ENCODE measurements at regions not wholly inside any gene's neighbourhood (a gene's known extent, or its start where the extent isn't known, plus 50 kb on each side); places are given as distances from the start of the nearest gene placed in this dataset.

- DNase-seq (ENCODE audit: low read depth, low spot score) = no peak
Observed at GRCh38 chr1:239538239-239538988, 152.0 kb downstream of the CHRM3 start.

DNA sequence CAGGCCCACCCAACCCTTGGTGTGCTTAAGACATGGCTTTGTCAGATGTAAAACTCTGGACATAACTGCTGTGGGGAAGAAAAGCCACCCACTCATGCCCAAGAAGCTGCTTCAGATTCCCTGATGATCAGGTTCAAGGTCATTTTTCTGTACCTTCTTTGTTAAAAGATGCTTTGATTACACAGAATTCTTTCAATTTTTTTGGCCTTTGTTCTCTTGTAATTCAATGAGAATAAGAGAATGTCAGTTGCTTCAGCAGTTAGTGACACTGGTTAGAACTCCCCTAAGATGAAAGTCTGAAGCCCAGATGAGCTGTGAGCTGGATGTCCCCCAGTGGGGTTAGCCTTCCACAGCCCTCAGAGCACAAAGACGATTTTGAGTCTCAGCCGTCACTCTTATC is 152.7 kb downstream of the CHRM3 start:
- no peak for DNase-seq (ENCODE audit: low read depth, low spot score)

DNA sequence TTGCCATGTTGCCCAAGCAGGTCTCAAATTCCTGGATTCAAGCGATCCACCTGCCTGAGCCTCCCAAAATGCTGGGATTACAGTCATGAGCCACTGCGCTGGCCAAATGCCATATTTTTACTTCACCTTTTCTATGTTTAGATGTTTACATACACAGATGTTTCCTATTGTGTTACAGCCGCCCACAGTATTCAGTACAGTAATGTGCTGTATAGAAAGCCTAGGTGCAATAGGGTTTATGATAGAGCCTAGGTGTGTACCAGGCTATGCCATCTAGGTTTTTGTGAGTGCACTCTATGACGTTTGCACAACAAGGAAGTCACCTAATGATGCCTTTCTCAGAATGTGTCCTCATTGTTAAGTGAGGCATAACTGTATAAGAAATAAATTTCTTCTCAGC is 153.4 kb downstream of the CHRM3 start:
- no peak for DNase-seq (ENCODE audit: low read depth, low spot score)

DNA sequence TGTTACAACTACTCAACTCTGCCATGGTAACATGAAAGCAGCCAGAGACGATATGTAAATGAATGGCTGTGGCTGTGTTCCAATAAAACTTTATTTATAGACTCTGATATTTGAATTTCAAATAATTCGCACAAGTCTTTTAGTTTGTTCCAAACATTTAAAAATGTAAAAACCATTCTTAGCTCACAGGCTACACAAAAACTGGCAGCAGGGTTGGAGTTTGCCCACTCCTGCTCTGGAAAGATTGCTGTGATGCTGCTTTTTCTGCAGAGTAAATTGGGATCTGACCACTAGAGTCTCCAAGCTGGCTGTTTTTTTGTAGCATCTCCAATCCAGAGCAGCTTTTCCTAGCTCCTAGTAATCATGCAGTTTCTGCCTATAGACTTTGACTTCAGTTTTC is 157.5 kb downstream of the CHRM3 start:
- no peak for DNase-seq (ENCODE audit: low read depth, low spot score)

DNA sequence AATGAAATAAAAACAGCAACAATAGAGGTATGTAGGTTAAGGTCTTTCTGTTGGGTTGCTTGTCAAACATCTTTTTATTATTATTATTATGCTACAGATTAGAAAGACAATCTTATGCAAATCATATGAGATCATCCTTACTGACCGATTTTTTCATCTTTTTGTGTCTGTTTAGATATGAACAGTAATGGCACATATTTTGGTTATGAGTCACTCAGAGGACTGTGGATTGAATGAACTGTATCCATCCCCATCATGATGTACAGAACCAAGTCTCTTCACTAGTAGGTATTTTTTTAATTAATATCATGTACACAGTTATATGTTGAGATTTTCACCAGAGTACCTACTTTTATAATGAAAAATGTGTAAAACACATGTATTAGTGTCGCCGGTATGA is 159.1 kb downstream of the CHRM3 start:
- no peak for DNase-seq (ENCODE audit: low read depth, low spot score)

- no peak for DNase-seq (ENCODE audit: low read depth, low spot score)
Observed at GRCh38 chr1:239547987-239548386, 161.6 kb downstream of the CHRM3 start.

DNA sequence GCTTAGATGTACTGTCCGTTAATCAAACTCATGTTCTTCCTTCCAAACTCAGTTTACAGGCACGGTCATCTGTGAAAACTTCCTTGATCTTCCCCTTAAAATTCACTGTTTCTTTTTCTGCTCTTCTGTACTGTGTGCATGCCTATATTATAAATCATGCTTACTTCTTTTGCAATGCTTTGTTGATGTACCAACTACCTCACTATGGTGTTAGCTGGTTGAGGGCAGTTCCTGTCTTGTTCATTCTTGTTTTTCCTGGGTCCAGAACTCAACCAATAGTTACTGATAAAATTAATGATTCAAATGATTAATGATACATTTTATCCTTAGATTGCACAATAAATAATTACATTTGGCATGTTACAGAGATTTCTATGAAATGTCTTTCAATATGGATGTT is 163.8 kb downstream of the CHRM3 start:
- DNase-seq (ENCODE audit: low read depth, low spot score) = no peak

DNA sequence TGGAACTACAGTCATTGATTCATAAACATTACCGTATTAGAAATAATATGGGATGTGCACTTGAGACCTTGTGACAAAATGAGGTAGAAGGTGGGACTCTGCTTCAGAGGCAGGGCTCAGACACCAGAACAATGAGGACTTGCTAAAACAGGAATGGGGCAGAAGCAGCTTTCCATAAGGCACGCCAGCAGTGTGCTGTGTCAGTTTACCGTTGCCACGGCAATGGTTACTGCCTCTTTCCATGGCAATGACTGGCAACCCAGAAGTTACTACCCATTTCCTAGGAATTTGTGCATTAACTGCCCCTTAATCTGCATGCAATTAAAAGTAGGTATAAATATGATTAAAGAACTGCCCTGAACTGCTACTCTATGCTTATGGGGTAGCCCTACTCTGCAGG is 169.0 kb downstream of the CHRM3 start:
- no peak for DNase-seq (ENCODE audit: low read depth, low spot score)

DNA sequence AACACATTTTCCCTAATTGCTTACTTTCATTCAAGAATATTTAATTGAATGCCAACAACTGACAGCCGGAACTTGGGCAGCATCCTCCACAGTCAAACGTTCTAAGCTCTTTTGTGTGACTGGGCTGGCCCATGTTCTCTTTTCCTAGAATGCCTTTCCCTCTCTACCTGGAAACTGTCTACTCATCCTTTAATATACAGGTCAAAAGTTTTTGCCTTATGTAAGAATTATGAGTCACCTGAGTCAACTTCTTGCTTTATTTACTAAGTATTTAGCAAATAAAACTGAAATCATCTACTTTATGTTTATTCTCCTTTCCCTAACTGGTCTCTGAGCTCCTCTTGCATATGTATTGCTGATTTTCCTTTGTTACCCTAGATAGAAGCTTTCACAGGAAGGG is 172.2 kb downstream of the CHRM3 start:
- no peak for DNase-seq (ENCODE audit: low read depth, low spot score)

DNA sequence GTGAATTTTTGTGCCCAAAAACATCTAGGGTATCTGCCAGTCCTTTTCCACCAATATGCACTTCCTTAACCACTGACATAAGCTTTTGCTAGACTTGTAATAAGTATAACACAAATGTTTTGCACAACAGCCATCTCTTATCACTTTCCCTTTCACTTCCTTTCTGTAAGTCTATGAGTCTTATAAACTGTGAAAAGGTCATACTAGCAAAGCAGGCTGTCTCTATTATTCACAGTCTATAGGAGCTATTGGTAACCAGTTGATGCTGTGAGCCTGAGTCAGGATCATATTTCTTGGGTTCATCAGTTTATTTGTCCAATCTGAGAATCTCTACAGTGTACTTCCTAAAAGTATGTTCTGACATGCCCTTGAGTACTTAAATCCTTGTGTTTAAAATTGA is 172.6 kb downstream of the CHRM3 start:
- no peak for DNase-seq (ENCODE audit: low read depth, low spot score)

- no peak for DNase-seq (ENCODE audit: low read depth, low spot score)
Observed at GRCh38 chr1:239560921-239561320, 174.6 kb downstream of the CHRM3 start.

DNA sequence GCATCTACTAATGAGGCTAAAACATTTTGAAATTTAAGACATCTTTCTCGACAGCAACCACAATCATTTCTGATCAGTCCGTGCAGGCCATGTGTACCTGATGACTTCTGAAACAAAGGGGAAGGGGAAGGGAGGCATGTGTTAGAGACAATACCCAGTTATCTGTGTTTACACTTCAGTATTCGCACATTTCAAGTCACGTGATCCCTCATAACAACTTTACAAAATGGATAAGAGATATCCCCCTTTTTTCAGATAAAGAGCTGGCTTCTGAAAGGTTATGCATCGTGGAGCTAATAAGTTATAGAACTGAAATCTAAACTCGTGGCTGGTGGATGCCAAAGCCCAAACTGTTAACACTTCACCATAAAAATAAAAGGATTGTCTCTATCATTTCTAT is 175.7 kb downstream of the CHRM3 start:
- DNase-seq (ENCODE audit: low read depth, low spot score) = no peak

GRCh38 chr1:239563681-239564080 is 177.3 kb downstream of the CHRM3 start:
- no peak for DNase-seq (ENCODE audit: low read depth, low spot score)

- no peak for DNase-seq (ENCODE audit: low read depth, low spot score)
Observed at GRCh38 chr1:239566074-239566473, 179.7 kb downstream of the CHRM3 start.

GRCh38 chr1:239570878-239571277 is 184.5 kb downstream of the CHRM3 start:
- no peak for DNase-seq (ENCODE audit: low read depth, low spot score)

GRCh38 chr1:239572183-239572582 is 185.8 kb downstream of the CHRM3 start:
- DNase-seq (ENCODE audit: low read depth, low spot score) = no peak

DNA sequence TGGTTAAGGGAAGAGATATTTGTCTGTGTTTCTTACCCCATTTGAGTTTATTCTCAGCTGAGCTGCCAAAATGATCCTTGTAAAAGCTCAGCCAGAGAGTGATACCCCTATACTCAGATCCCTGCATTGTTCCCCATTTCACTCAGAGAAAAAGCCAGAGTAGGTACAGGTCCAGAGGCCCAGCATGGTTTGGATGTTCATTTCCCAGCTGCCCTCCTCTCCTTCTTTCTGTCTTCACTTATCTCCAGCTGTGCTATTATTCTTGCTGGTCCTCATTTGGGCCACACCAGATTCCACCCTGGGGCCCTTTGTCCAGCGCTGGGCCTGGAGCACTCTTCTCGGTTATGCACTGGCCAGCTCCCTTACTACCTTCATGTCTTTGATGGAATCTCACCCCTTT is 187.7 kb downstream of the CHRM3 start:
- no peak for DNase-seq (ENCODE audit: low read depth, low spot score)

DNA sequence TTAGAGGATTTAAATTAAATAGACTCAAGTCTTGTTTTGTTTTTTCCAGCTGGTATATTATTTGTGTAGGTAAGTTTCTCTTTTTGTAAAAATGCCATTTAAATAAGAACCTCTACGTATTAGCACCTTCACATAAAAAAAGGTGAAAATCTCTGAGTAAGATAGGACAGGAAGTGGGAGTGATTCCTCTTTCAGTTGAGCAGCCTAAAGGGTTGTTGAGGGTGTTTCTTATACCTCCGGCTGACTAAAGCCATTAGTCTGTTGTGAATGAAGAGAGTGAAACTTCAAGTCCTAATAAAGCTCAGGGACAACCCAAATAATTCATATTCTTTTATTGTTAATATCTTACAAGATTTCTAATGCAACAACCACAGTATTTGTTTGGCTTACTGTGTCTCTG is 188.7 kb downstream of the CHRM3 start:
- DNase-seq (ENCODE audit: low read depth, low spot score) = no peak

DNA sequence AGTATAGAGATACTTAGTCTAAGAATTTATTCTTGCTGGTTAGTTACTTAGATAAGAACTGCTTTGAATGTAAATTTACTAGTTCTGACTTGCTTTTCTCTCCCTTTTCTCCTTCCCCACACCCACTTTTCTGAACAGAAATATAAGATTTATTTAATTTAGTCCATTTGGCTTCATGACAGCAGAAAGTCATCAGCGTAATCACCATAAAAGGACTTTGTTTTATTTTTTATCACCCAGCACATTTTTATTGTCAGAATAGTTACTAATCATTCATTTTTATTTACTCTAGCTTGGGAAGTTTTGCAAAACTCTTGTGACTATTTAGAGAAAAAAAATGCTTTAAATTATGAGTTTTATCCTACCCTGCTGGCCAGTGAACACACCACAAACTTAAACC is 197.2 kb downstream of the CHRM3 start:
- DNase-seq (ENCODE audit: low read depth, low spot score) = no peak

DNA sequence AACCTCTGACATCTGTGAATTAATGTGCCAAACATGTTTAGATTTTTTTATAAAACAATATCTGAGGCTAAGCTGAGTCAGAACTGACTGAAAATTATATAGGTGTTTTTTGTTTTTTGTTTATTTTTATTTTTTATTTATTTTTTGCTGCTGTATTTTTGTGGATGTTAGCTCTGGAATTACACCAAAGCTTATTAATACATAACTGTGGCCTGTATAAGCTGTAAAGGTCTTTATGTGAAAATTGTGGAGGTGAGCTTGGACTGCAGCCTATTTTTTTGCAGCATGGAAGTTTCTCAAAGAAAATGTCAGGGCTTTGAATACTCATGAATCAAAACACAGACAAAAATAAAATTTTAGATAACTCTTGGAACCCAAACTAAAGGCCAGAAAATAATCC is 199.8 kb downstream of the CHRM3 start:
- no peak for DNase-seq (ENCODE audit: low read depth, low spot score)

- DNase-seq (ENCODE audit: low read depth, low spot score) = no peak
Observed at GRCh38 chr1:239587066-239587465, 200.7 kb downstream of the CHRM3 start.

- DNase-seq (ENCODE audit: low read depth, low spot score) = no peak
Observed at GRCh38 chr1:239587574-239588369, 201.4 kb downstream of the CHRM3 start.

- DNase-seq (ENCODE audit: low read depth, low spot score) = no peak
Observed at GRCh38 chr1:239590556-239590955, 204.2 kb downstream of the CHRM3 start.
